ENCODE measurements at regions not wholly inside any gene's neighbourhood (a gene's known extent, or its start where the extent isn't known, plus 50 kb on each side); places are given as distances from the start of the nearest gene placed in this dataset.

DNA sequence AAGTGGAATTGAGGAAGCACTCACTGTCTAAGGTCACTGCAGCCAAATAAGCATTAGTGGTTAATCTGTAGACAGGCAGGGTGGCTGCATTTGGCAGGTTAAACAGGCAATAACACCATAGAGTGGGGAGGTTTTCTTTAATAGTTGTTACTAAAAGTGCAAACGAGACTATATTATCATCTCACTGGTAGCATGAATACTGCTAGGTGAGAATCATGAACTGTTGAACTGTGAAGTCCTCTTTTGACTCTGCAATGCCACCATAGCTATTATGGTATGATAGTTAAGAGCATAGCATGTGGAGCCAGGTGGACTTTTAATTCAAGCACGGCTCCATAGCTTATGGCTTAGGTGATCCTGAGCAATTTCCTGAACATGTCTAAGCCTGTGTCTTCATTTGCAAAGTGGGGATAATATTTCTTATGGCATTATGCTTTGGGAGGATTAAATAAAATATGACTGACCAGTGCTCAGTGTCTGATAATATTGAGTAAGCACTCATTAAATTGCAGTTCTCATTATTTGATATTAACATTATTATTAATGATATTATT is 235.6 kb upstream of the HHIP start:
- Histone ChIP-seq H4K20me1 (ENCODE audit: insufficient read depth) (no peaks in the 10 kb centered on the region), H3K79me2 (ENCODE audit: insufficient read depth, low read depth) (no peaks in the 10 kb centered on the region), H2AFZ (ENCODE audit: low read depth) (no peak overlapping the region), H3K9ac (no peak overlapping the region), H3K27ac (no peak overlapping the region), H3K4me3 (IDR thresholded peaks at IDR 0.05; ENCODE audit: insufficient read depth, low read depth, low read length) (no peak overlapping the region), H3K27me3 (ENCODE audit: insufficient read depth, low read depth) (no peaks in the 10 kb centered on the region), H3K36me3 (ENCODE audit: insufficient read depth) (no peaks in the 10 kb centered on the region), H3K4me1 (ENCODE audit: low read depth, poor library complexity, severe bottlenecking) (peaks cover 11% of the 10 kb centered on the region), H3K4me2 (no peak overlapping the region)
- TF ChIP-seq, protein P1, sequence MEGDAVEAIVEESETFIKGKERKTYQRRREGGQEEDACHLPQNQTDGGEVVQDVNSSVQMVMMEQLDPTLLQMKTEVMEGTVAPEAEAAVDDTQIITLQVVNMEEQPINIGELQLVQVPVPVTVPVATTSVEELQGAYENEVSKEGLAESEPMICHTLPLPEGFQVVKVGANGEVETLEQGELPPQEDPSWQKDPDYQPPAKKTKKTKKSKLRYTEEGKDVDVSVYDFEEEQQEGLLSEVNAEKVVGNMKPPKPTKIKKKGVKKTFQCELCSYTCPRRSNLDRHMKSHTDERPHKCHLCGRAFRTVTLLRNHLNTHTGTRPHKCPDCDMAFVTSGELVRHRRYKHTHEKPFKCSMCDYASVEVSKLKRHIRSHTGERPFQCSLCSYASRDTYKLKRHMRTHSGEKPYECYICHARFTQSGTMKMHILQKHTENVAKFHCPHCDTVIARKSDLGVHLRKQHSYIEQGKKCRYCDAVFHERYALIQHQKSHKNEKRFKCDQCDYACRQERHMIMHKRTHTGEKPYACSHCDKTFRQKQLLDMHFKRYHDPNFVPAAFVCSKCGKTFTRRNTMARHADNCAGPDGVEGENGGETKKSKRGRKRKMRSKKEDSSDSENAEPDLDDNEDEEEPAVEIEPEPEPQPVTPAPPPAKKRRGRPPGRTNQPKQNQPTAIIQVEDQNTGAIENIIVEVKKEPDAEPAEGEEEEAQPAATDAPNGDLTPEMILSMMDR (conservative IDR thresholded peaks at IDR 0.05; ENCODE audit: low read depth, low read length), result no peak

DNA sequence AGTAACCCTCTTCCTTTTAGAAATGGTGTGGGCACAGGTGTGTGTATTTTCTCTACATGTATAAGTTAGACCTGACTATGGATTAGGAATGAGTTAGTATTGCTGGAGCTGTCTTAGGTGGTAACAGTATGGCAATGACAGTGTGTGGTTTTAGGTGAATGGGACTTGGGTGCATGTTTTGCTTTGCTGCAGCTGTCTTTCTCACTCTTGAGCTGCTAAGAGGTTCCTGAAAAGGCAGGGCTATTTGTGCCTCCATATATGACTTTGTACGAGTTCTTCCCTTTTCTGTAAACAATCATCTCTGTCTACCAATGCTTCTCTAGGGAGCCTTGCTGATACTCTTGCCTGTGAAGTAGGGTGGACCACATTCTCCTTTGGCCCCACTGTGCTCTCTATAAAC is 234.8 kb upstream of the HHIP start:
- Histone ChIP-seq H3K4me1 (ENCODE audit: low read depth, poor library complexity, severe bottlenecking) (peaks cover 11% of the 10 kb centered on the region), H2AFZ (ENCODE audit: low read depth) (no peak overlapping the region), H4K20me1 (ENCODE audit: insufficient read depth) (no peaks in the 10 kb centered on the region), H3K27me3 (ENCODE audit: insufficient read depth, low read depth) (no peaks in the 10 kb centered on the region), H3K4me3 (IDR thresholded peaks at IDR 0.05; ENCODE audit: insufficient read depth, low read depth, low read length) (no peak overlapping the region), H3K9ac (no peak overlapping the region), H3K36me3 (ENCODE audit: insufficient read depth) (no peaks in the 10 kb centered on the region), H3K27ac (no peak overlapping the region), H3K4me2 (no peak overlapping the region), H3K79me2 (ENCODE audit: insufficient read depth, low read depth) (no peaks in the 10 kb centered on the region)
- TF ChIP-seq, protein P1 (conservative IDR thresholded peaks at IDR 0.05; ENCODE audit: low read depth, low read length), result no peak

DNA sequence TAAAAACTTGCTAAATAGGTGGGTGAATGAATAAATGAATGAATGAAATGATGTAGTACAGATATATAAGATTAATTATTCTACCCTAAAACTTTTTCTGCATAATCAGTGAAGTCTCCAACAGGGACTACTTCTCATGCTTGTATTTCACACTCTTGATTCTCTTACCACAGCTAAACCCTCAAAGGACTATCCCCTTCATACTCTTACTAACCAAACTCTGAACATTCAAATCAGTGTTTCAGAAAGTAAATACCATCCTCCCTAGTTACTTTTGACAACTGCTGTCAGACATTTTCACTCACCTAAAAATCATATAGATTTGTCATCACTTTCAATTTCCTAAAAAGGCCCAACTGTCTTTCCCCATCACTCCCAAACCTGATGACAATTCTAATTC is 234.3 kb upstream of the HHIP start:
- no peak overlapping the region for H3K4me3 ChIP-seq (IDR thresholded peaks at IDR 0.05; ENCODE audit: insufficient read depth, low read depth, low read length)

DNA sequence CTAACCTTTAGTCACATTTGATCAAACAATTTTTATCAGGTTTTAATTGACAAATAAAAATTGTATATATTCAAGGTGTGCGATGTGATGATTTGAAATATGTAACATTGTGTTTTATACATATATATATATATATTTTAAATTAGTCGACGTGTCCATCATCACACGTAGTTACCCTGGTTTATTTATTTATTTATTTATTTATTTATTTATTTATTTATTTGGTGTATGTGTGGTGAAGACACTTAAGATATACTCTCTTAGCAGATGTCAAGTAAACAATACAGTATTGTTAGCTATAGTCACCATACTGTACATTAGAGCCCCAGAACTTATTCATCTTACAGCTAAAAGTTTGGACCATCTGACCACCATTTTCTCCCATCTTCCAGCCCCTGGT is 224.9 kb upstream of the HHIP start:
- TF ChIP-seq, protein P1 (conservative IDR thresholded peaks at IDR 0.05; ENCODE audit: low read depth, low read length), result no peak
- no peak overlapping the region for H3K4me3 ChIP-seq (IDR thresholded peaks at IDR 0.05; ENCODE audit: insufficient read depth, low read depth, low read length)
- no peaks in the 10 kb centered on the region for H4K20me1 ChIP-seq (ENCODE audit: insufficient read depth)
- no peak overlapping the region for H3K9ac ChIP-seq
- H3K27ac ChIP-seq, result no peak overlapping the region
- H3K79me2 ChIP-seq (ENCODE audit: insufficient read depth, low read depth), result no peaks in the 10 kb centered on the region
- H3K4me2 ChIP-seq, result no peak overlapping the region
- no peaks in the 10 kb centered on the region for H3K27me3 ChIP-seq (ENCODE audit: insufficient read depth, low read depth)
- H2AFZ ChIP-seq (ENCODE audit: low read depth), result no peak overlapping the region
- H3K4me1 ChIP-seq (ENCODE audit: low read depth, poor library complexity, severe bottlenecking), result peaks cover 14% of the 10 kb centered on the region
- no peaks in the 10 kb centered on the region for H3K36me3 ChIP-seq (ENCODE audit: insufficient read depth)

More for the DNA sequence above, 234.3 kb upstream of the HHIP start:
- H4K20me1 ChIP-seq (ENCODE audit: insufficient read depth), result no peaks in the 10 kb centered on the region
- no peak overlapping the region for H3K4me2 ChIP-seq
- H3K27ac ChIP-seq, result no peak overlapping the region
- no peaks in the 10 kb centered on the region for H3K27me3 ChIP-seq (ENCODE audit: insufficient read depth, low read depth)
- no peaks in the 10 kb centered on the region for H3K36me3 ChIP-seq (ENCODE audit: insufficient read depth)
- no peak overlapping the region for H3K9ac ChIP-seq
- TF ChIP-seq, protein P1 (conservative IDR thresholded peaks at IDR 0.05; ENCODE audit: low read depth, low read length), result no peak
- peaks cover 11% of the 10 kb centered on the region for H3K4me1 ChIP-seq (ENCODE audit: low read depth, poor library complexity, severe bottlenecking)
- H2AFZ ChIP-seq (ENCODE audit: low read depth), result no peak overlapping the region
- H3K79me2 ChIP-seq (ENCODE audit: insufficient read depth, low read depth), result no peaks in the 10 kb centered on the region
